H1 (cell line): ENCODE measurements at regions not wholly inside any gene's neighbourhood (a gene's known extent, or its start where the extent isn't known, plus 50 kb on each side); places are given as distances from the start of the nearest gene placed in this dataset.

ENCODE experiments used
- CTCF ChIA-PET: fragments of 300-600 bp; sonication (Branson Sonifier 250); formaldehyde crosslinking; loops from one replicate; lab custom pipeline; 2021; ENCODE audit not compliant: partially characterized antibody; lab: Charles Lee
- POLR2A ChIA-PET: fragments of 300-600 bp; sonication (Branson Sonifier 250); formaldehyde crosslinking; loops from one replicate; lab custom pipeline; 2021; ENCODE audit warnings: inconsistent platforms; ENCODE audit not compliant: partially characterized antibody; lab: Charles Lee
- DNase-seq, 2 experiments: peaks; one replicate each; pipeline versions ENCODE4 v3.0.0 to v3.0.0-alpha.2; 2010 to 2022; ENCODE audit warnings: low spot score in 2 of 2, low read depth in 1 of 2, mixed read lengths in 1 of 2
- FAIRE-seq: peaks from 2 replicates; lab custom pipeline; 2011; peaks lifted over from hg19 to GRCh38; lab: Jason Lieb, UNC
- H2AFZ ChIP-seq: 2 replicates; pipeline ENCODE4 v1.8.1; 2012; ENCODE audit warnings: low read length, inconsistent platforms
- H2AK5ac ChIP-seq: 2 replicates; pipeline ENCODE4 v1.6.1; 2013; ENCODE audit warnings: low read depth, low read length
- H2BK120ac ChIP-seq: replicated peaks from 2 replicates; pipeline ENCODE3; 2013; ENCODE audit warnings: low read depth, low read length, inconsistent platforms
- H2BK12ac ChIP-seq: 2 replicates; pipeline ENCODE4 v1.6.1; 2013; ENCODE audit warnings: low read depth, low read length
- H2BK15ac ChIP-seq: 2 replicates; pipeline ENCODE4 v1.6.1; 2013; ENCODE audit warnings: low read length
- H2BK20ac ChIP-seq: 2 replicates; pipeline ENCODE4 v1.6.1; 2013; ENCODE audit warnings: low read length
- H2BK5ac ChIP-seq: 2 replicates; pipeline ENCODE4 v1.6.1; 2013; ENCODE audit warnings: low read depth, low read length
- H3K14ac ChIP-seq: 2 replicates; pipeline ENCODE4 v1.6.1; 2013; ENCODE audit warnings: inconsistent platforms; ENCODE audit not compliant: insufficient read length
- H3K18ac ChIP-seq: 2 replicates; pipeline ENCODE4 v1.6.1; 2013; ENCODE audit warnings: low read length; ENCODE audit errors: extremely low read depth
- H3K23ac ChIP-seq: 2 replicates; pipeline ENCODE4 v1.6.1; 2013; ENCODE audit warnings: inconsistent platforms; ENCODE audit not compliant: insufficient read length
- H3K23me2 ChIP-seq: 2 replicates; pipeline ENCODE4 v1.6.1; 2013; ENCODE audit warnings: low read depth, low read length
- H3K27ac ChIP-seq: 2 replicates; pipeline ENCODE4 v1.6.1; 2011; ENCODE audit warnings: low read depth, low read length, inconsistent platforms
- H3K27me3 ChIP-seq, 4 experiments: replicated peaks in 1 of 4; 1 replicate in 1 of 4; 2 replicates in 3 of 4; pipeline versions ENCODE4 v1.6.1 to v1.8.1; 2011 to 2013; ENCODE audit warnings: low read length in 3 of 4, mild to moderate bottlenecking in 3 of 4, inconsistent platforms in 2 of 4, mixed read lengths in 2 of 4, moderate library complexity in 1 of 4; ENCODE audit not compliant: control insufficient read depth in 3 of 4, insufficient read depth in 3 of 4; ENCODE audit errors: extremely low read depth in 1 of 4
- H3K36me3 ChIP-seq, 4 experiments: 2 replicates each; pipeline versions ENCODE4 v1.6.1 to v1.8.1; 2011 to 2013; ENCODE audit warnings: mild to moderate bottlenecking in 4 of 4, low read length in 3 of 4, moderate library complexity in 2 of 4, control low read depth in 1 of 4, inconsistent platforms in 1 of 4; ENCODE audit not compliant: insufficient read depth in 4 of 4, control insufficient read depth in 2 of 4
- H3K4ac ChIP-seq: replicated peaks from 2 replicates; pipeline ENCODE3; 2013; ENCODE audit warnings: low read length, low read depth, mixed read lengths, inconsistent platforms; ENCODE audit not compliant: insufficient read length
- H3K4me1 ChIP-seq, 4 experiments: replicated peaks in 1 of 4; 1 replicate in 1 of 4; 2 replicates in 3 of 4; pipeline versions ENCODE4 v1.6.1 to v1.8.1; 2011 to 2013; ENCODE audit warnings: low read length in 3 of 4, inconsistent platforms in 2 of 4, mixed read lengths in 1 of 4; ENCODE audit not compliant: insufficient read depth in 4 of 4, control insufficient read depth in 3 of 4
- H3K4me2 ChIP-seq, 2 experiments: 2 replicates each; pipeline versions ENCODE4 v1.6.1 to v1.8.1; 2011 to 2013; ENCODE audit warnings: low read depth in 2 of 2, low read length in 2 of 2, control low read depth in 1 of 2, inconsistent platforms in 1 of 2, mild to moderate bottlenecking in 1 of 2; ENCODE audit not compliant: insufficient read depth in 1 of 2
- H3K4me3 ChIP-seq, 4 experiments: fragments of 200-600, 300-600 bp in 1 of 4; sonication (generic), shearing (Covaris generic), sonication (Bioruptor Twin) in 1 of 4; 2 replicates each; pipeline versions ENCODE4 v1.5.1 to v1.8.1; 2011 to 2016; ENCODE audit warnings: low read length in 4 of 4, low read depth in 3 of 4, control low read depth in 2 of 4, inconsistent platforms in 2 of 4, mild to moderate bottlenecking in 2 of 4, mixed read lengths in 1 of 4, moderate library complexity in 1 of 4; ENCODE audit not compliant: insufficient read depth in 2 of 4; ENCODE audit errors: extremely low read depth in 1 of 4
- H3K56ac ChIP-seq: replicated peaks from 2 replicates; pipeline ENCODE3; 2013; ENCODE audit warnings: low read depth, mild to moderate bottlenecking, mixed read lengths, low read length, inconsistent platforms; ENCODE audit not compliant: insufficient read length
- H3K79me1 ChIP-seq: 2 replicates; pipeline ENCODE4 v1.6.1; 2013; ENCODE audit warnings: low read depth, low read length, control low read depth
- H3K79me2 ChIP-seq, 2 experiments: 2 replicates each; pipeline versions ENCODE4 v1.6.1 to v1.8.1; 2012 to 2013; ENCODE audit warnings: low read length in 2 of 2, mild to moderate bottlenecking in 2 of 2, inconsistent platforms in 1 of 2; ENCODE audit not compliant: insufficient read depth in 2 of 2, control insufficient read depth in 1 of 2
- H3K9ac ChIP-seq, 4 experiments: replicated peaks in 1 of 4; 1 replicate in 1 of 4; 2 replicates in 3 of 4; pipeline versions ENCODE4 v1.6.1 to v1.8.1; 2011 to 2013; ENCODE audit warnings: low read depth in 3 of 4, low read length in 3 of 4, control low read depth in 2 of 4, mild to moderate bottlenecking in 2 of 4, moderate library complexity in 2 of 4, inconsistent platforms in 1 of 4; ENCODE audit errors: extremely low read depth in 1 of 4
- H3K9me3 ChIP-seq, 2 experiments: 2 replicates each; pipeline versions ENCODE4 v1.6.1 to v1.8.1; 2012 to 2013; ENCODE audit warnings: mild to moderate bottlenecking in 2 of 2, moderate library complexity in 2 of 2, control low read depth in 1 of 2, inconsistent platforms in 1 of 2, low read depth in 1 of 2, low read length in 1 of 2, mixed read lengths in 1 of 2; ENCODE audit not compliant: insufficient read depth in 2 of 2
- H4K20me1 ChIP-seq, 2 experiments: replicated peaks in 1 of 2; 2 replicates each; pipeline versions ENCODE3 to v1.8.1; 2011 to 2013; ENCODE audit warnings: inconsistent platforms in 2 of 2, low read length in 2 of 2, mild to moderate bottlenecking in 1 of 2; ENCODE audit not compliant: insufficient read depth in 2 of 2, control insufficient read depth in 1 of 2
- H4K5ac ChIP-seq: 2 replicates; pipeline ENCODE4 v1.6.1; 2013; ENCODE audit warnings: low read length, low read depth, mixed read lengths, inconsistent platforms; ENCODE audit not compliant: insufficient read length
- H4K8ac ChIP-seq: 2 replicates; pipeline ENCODE4 v1.8.0; 2013; ENCODE audit warnings: mild to moderate bottlenecking, moderate library complexity, low read length, inconsistent platforms; ENCODE audit not compliant: insufficient read depth; ENCODE audit errors: extremely low read depth
- H4K91ac ChIP-seq: replicated peaks from 2 replicates; pipeline ENCODE3; 2013; ENCODE audit warnings: low read length, mixed read lengths, inconsistent platforms; ENCODE audit not compliant: insufficient read length
- ATF3 ChIP-seq: IDR thresholded peaks from 2 replicates; pipeline ENCODE4 v1.6.1; 2011; ENCODE audit warnings: low read depth, mild to moderate bottlenecking, low read length; ENCODE audit not compliant: insufficient read depth
- BACH1 ChIP-seq: IDR thresholded peaks from 2 replicates; pipeline ENCODE4 v1.6.1; 2012; ENCODE audit warnings: low read length, improper control_type of control experiment
- CTBP2 ChIP-seq: IDR thresholded peaks from 2 replicates; pipeline ENCODE4 v1.7.0; 2011; ENCODE audit warnings: borderline replicate concordance, mild to moderate bottlenecking, moderate library complexity, mixed read lengths, low read length; ENCODE audit not compliant: insufficient read depth, insufficient read length
- FOSL1 ChIP-seq: IDR thresholded peaks from 2 replicates; pipeline ENCODE4 v1.6.1; 2011; ENCODE audit warnings: mild to moderate bottlenecking, low read depth, low read length, moderate library complexity; ENCODE audit not compliant: insufficient read depth
- HDAC2 ChIP-seq, 2 experiments: fragments of 300-600 bp in 1 of 2; sonication (generic) in 1 of 2; IDR thresholded peaks; 2 replicates each; pipeline ENCODE4 v1.6.1; 2011 to 2012; ENCODE audit warnings: low read depth in 2 of 2, low read length in 2 of 2, mild to moderate bottlenecking in 2 of 2, moderate library complexity in 2 of 2, borderline replicate concordance in 1 of 2, inconsistent platforms in 1 of 2
- MAX ChIP-seq: IDR thresholded peaks from 2 replicates; pipeline ENCODE4 v1.6.1; 2012; ENCODE audit warnings: inconsistent platforms
- NANOG ChIP-seq: IDR thresholded peaks from 2 replicates; pipeline ENCODE4 v1.6.1; 2011; ENCODE audit warnings: low read length, low read depth, mild to moderate bottlenecking, inconsistent platforms; ENCODE audit not compliant: insufficient read depth, poor library complexity, severe bottlenecking
- POLR2AphosphoS5 ChIP-seq: IDR thresholded peaks from 2 replicates; pipeline ENCODE4 v1.6.1; 2011; ENCODE audit warnings: low read depth, low read length
- POU5F1 ChIP-seq: IDR thresholded peaks from 2 replicates; pipeline ENCODE4 v1.6.1; 2011; ENCODE audit warnings: low read depth, mild to moderate bottlenecking, low read length, moderate library complexity
- RBBP5 ChIP-seq: IDR thresholded peaks from 2 replicates; pipeline ENCODE4 v1.7.1; 2012; ENCODE audit warnings: low read depth, mild to moderate bottlenecking, inconsistent platforms, low read length, moderate library complexity, borderline replicate concordance
- TEAD4 ChIP-seq: IDR thresholded peaks from 2 replicates; pipeline ENCODE4 v1.6.1; 2012; ENCODE audit warnings: low read depth, low read length, inconsistent platforms, mixed read lengths
- WGBS, 2 experiments: shearing (Covaris generic) in 1 of 2; methylation state at CpG; one replicate each; pipeline versions ENCODE4 v1.1.6 to v1.1.7; 2013 to 2015; ENCODE audit warnings: low lambda C conversion rate in 2 of 2, mixed read lengths in 2 of 2, inconsistent platforms in 1 of 2, low coverage in 1 of 2, missing lambda C conversion rate in 1 of 2; ENCODE audit not compliant: insufficient replicate concordance in 2 of 2, insufficient coverage in 1 of 2, insufficient read length in 1 of 2; ENCODE audit errors: extremely low coverage in 1 of 2, missing lambda C conversion rate in 1 of 2; 5-methylcytosine and 5-hydroxymethylcytosine counted together
- TF ChIP-seq, protein P1 (sequence below): IDR thresholded peaks from 2 replicates; pipeline ENCODE4 v1.6.1; 2012; ENCODE audit warnings: low read length, inconsistent platforms

DNA sequence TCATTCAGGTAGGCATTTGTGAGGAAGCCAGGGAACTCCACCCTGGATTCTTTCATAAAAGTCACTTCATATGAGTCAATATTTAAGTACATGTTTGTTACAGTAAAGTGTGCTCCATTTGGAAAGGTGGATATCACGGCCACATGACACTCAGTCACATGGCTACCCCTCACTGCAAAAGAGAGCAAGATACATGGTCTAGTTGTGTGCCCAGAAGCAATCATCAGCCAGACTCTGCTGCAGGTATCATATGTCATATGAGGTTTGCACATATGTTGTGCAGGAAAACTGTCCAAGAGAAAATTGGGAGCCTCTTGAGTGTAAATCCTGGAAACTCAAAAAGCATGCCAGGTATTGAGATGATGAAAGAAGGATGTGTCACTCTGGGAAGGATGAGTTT lies 55.0 kb upstream of the NMNAT3 start:
- H3K9ac ChIP-seq, result no peak overlapping the region
- 100% methylated on average over 1 of the region's 1 CpG; no CpG with 5 or more reads in 1 of the 2 experiments for WGBS, 2 experiments
- no peak for TF ChIP-seq FOSL1
- no peak for TF ChIP-seq NANOG
- no peak for TF ChIP-seq CTBP2
- TF ChIP-seq RBBP5, result no peak
- TF ChIP-seq POLR2AphosphoS5, result no peak
- TF ChIP-seq MAX, result no peak
- TF ChIP-seq HDAC2 (IDR thresholded peaks at IDR 0.05; ENCODE audit: borderline replicate concordance in 1 of 2, low read depth in 2 of 2, low read length in 2 of 2), result no peak
- TF ChIP-seq, protein P1, sequence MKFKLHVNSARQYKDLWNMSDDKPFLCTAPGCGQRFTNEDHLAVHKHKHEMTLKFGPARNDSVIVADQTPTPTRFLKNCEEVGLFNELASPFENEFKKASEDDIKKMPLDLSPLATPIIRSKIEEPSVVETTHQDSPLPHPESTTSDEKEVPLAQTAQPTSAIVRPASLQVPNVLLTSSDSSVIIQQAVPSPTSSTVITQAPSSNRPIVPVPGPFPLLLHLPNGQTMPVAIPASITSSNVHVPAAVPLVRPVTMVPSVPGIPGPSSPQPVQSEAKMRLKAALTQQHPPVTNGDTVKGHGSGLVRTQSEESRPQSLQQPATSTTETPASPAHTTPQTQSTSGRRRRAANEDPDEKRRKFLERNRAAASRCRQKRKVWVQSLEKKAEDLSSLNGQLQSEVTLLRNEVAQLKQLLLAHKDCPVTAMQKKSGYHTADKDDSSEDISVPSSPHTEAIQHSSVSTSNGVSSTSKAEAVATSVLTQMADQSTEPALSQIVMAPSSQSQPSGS, result no peak
- TF ChIP-seq TEAD4, result no peak
- no peak for TF ChIP-seq POU5F1
- TF ChIP-seq BACH1, result no peak
- no peak for TF ChIP-seq ATF3

More for the DNA sequence above, 55.0 kb upstream of the NMNAT3 start:
- H3K4me1 ChIP-seq, result no peaks in the 10 kb centered on the region
- FAIRE-seq (no peak), DNase-seq (no peak)
- H3K36me3 ChIP-seq, result no peaks in the 10 kb centered on the region
- no peak overlapping the region for H3K4me3 ChIP-seq
- no peak overlapping the region for H3K4me2 ChIP-seq
- ChIA-PET CTCF (interaction anchor here (0.5 to 5.9 kb wide), 2 partner anchors 15 to 107 kb away, joined by 3 to 27 read pairs; no protein-coding TSS in a partner anchor), POLR2A (no interaction called here)
- H3K23ac ChIP-seq, result no peak overlapping the region
- H3K79me2 ChIP-seq, result no peaks in the 10 kb centered on the region
- no peak overlapping the region for H3K4ac ChIP-seq
- H3K23me2 ChIP-seq, result no peaks in the 10 kb centered on the region
- no peaks in the 10 kb centered on the region for H3K27me3 ChIP-seq
- no peak overlapping the region for H2BK12ac ChIP-seq
- H3K56ac ChIP-seq, result no peak overlapping the region
- H3K18ac ChIP-seq, result no peak overlapping the region
- H3K14ac ChIP-seq, result no peak overlapping the region
- no peak overlapping the region for H2AFZ ChIP-seq
- no peak overlapping the region for H2BK120ac ChIP-seq
- H4K20me1 ChIP-seq, result no peaks in the 10 kb centered on the region
- H2BK5ac ChIP-seq, result no peak overlapping the region
- no peak overlapping the region for H4K91ac ChIP-seq
- H2AK5ac ChIP-seq, result no peak overlapping the region
- no peak overlapping the region for H2BK20ac ChIP-seq
- no peak overlapping the region for H4K5ac ChIP-seq
- no peak overlapping the region for H3K27ac ChIP-seq
- H3K79me1 ChIP-seq, result no peaks in the 10 kb centered on the region
- H3K9me3 ChIP-seq, result no peaks in the 10 kb centered on the region
- H4K8ac ChIP-seq, result no peak overlapping the region
- no peak overlapping the region for H2BK15ac ChIP-seq
